ENCODE measurements at regions not wholly inside any gene's neighbourhood (a gene's known extent, or its start where the extent isn't known, plus 50 kb on each side); places are given as distances from the start of the nearest gene placed in this dataset.

GRCh38 chrX:39910651-39911050 lies 187.1 kb downstream of the BCOR start:
- DNase-seq = no peak

GRCh38 chrX:39911278-39911897 lies 186.4 kb downstream of the BCOR start:
- DNase-seq = no peak

GRCh38 chrX:39912126-39912525 lies 185.6 kb downstream of the BCOR start:
- DNase-seq = no peak

GRCh38 chrX:39915081-39915480 lies 182.7 kb downstream of the BCOR start:
- no peak for DNase-seq

- DNase-seq = no peak
These were observed 182.2 kb downstream of the BCOR start for GRCh38 chrX:39915596-39915995.

- DNase-seq = no peak
These were observed 175.9 kb downstream of the BCOR start for GRCh38 chrX:39921838-39922237.

GRCh38 chrX:39922488-39922887 lies 175.3 kb downstream of the BCOR start:
- no peak for DNase-seq

- no peak for DNase-seq
These were observed 174.8 kb downstream of the BCOR start for GRCh38 chrX:39922926-39923325.

GRCh38 chrX:39927380-39927779 lies 170.4 kb downstream of the BCOR start:
- no peak for DNase-seq

- no peak for DNase-seq
These were observed 168.9 kb downstream of the BCOR start for GRCh38 chrX:39928704-39929378.

GRCh38 chrX:39929379-39930025 lies 168.3 kb downstream of the BCOR start:
- no peak for DNase-seq

- DNase-seq = no peak
These were observed 166.8 kb downstream of the BCOR start for GRCh38 chrX:39930786-39931528.

GRCh38 chrX:39931529-39932282 lies 166.1 kb downstream of the BCOR start:
- no peak for DNase-seq

- DNase-seq = no peak
These were observed 162.2 kb downstream of the BCOR start for GRCh38 chrX:39935411-39936064.

GRCh38 chrX:39936886-39937770 lies 160.6 kb downstream of the BCOR start:
- peak; percentile 23 for DNase-seq

- DNase-seq = no peak
These were observed 159.3 kb downstream of the BCOR start for GRCh38 chrX:39938466-39938865.

GRCh38 chrX:39939678-39940077 lies 158.1 kb downstream of the BCOR start:
- DNase-seq = no peak

GRCh38 chrX:39941332-39941920 lies 156.3 kb downstream of the BCOR start:
- DNase-seq = no peak

GRCh38 chrX:39944416-39944815 lies 153.3 kb downstream of the BCOR start:
- DNase-seq = no peak

GRCh38 chrX:39945709-39946108 lies 152.0 kb downstream of the BCOR start:
- no peak for DNase-seq

- no peak for DNase-seq
These were observed 150.9 kb downstream of the BCOR start for GRCh38 chrX:39946822-39947221.
